NT2/D1 (cell line): ENCODE measurements at regions not wholly inside any gene's neighbourhood (a gene's known extent, or its start where the extent isn't known, plus 50 kb on each side); places are given as distances from the start of the nearest gene placed in this dataset.

Experiments used
- DNase-seq: peaks from one replicate; pipeline ENCODE4 v3.0.0-alpha.2; 2011; ENCODE audit warnings: low read depth, low spot score
- H3K27me3 ChIP-seq: 2 replicates; pipeline ENCODE4 v1.6.0; 2011; ENCODE audit warnings: mild to moderate bottlenecking; ENCODE audit not compliant: insufficient read length, insufficient read depth
- H3K36me3 ChIP-seq: 2 replicates; pipeline ENCODE4 v1.6.1; 2011; ENCODE audit warnings: mild to moderate bottlenecking, low read length, mixed read lengths; ENCODE audit not compliant: insufficient read depth, insufficient read length
- H3K4me1 ChIP-seq: 2 replicates; pipeline ENCODE4 v1.5.1; 2011; ENCODE audit not compliant: insufficient read depth, insufficient read length
- H3K4me3 ChIP-seq: 2 replicates; pipeline ENCODE4 v1.5.1; 2011; ENCODE audit warnings: low read depth; ENCODE audit not compliant: insufficient read length
- H3K9ac ChIP-seq: 2 replicates; pipeline ENCODE4 v1.6.0; 2011; ENCODE audit warnings: low read depth; ENCODE audit not compliant: insufficient read length
- H3K9me3 ChIP-seq: 2 replicates; pipeline ENCODE4 v1.5.1; 2011; ENCODE audit warnings: mild to moderate bottlenecking, low read length; ENCODE audit not compliant: insufficient read depth
- SUZ12 ChIP-seq: IDR thresholded peaks from 2 replicates; pipeline ENCODE4 v1.6.1; 2011; ENCODE audit not compliant: insufficient read length, insufficient read depth; ENCODE audit errors: extremely low read depth
- YY1 ChIP-seq: IDR thresholded peaks from 2 replicates; pipeline ENCODE4 v1.6.1; 2011; ENCODE audit not compliant: insufficient read length, insufficient read depth
- ZNF274 ChIP-seq: IDR thresholded peaks from 2 replicates; pipeline ENCODE4 v1.6.1; 2011; ENCODE audit warnings: mild to moderate bottlenecking, low read depth, low read length

- H3K27me3 ChIP-seq = no peaks in the 10 kb centered on the region
- TF ChIP-seq YY1 = no peak
- no peak for TF ChIP-seq ZNF274
- TF ChIP-seq SUZ12 = no peak
- H3K9ac ChIP-seq = no peak overlapping the region
- no peak overlapping the region for H3K4me3 ChIP-seq
- DNase-seq = no peak
- H3K4me1 ChIP-seq = peaks cover 3% of the 10 kb centered on the region
- no peaks in the 10 kb centered on the region for H3K36me3 ChIP-seq
- no peaks in the 10 kb centered on the region for H3K9me3 ChIP-seq
Observed at GRCh38 chr6:137750297-137750696, 116.8 kb upstream of the TNFAIP3 start.

GRCh38 chr6:137751768-137752560, 115.1 kb upstream of the TNFAIP3 start:
- Histone ChIP-seq H3K27me3 (no peaks in the 10 kb centered on the region), H3K36me3 (no peaks in the 10 kb centered on the region), H3K4me3 (no peak overlapping the region), H3K4me1 (peaks cover 3% of the 10 kb centered on the region), H3K9me3 (no peaks in the 10 kb centered on the region), H3K9ac (no peak overlapping the region)
- no peak for TF ChIP-seq SUZ12
- no peak for TF ChIP-seq YY1
- no peak for TF ChIP-seq ZNF274
- DNase-seq = no peak

- Histone ChIP-seq H3K4me3 (no peak overlapping the region), H3K9ac (no peak overlapping the region)
Observed at GRCh38 chr6:137754366-137754765, 112.7 kb upstream of the TNFAIP3 start.

DNA sequence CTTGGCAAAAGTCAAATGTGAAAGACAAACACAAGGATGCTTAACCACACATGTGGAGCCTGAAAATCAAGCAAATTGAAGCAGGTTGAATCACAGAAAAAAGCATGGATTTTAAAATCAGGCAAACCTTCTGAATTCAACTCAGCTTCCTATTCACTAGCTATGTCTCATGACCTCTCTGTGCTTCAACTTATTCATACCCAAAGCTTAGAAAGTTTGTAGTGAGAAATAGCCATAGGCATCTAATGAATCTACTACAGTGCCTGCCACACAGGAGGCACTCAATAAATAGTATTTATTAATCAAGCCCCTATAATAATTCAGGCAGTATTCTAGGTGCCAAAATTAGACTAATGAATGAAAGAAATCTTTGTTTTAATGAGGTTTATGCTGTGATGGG, 112.2 kb upstream of the TNFAIP3 start:
- H3K27me3 ChIP-seq = no peaks in the 10 kb centered on the region
- H3K9ac ChIP-seq = no peak overlapping the region
- no peak for TF ChIP-seq SUZ12
- no peak for TF ChIP-seq ZNF274
- no peak for TF ChIP-seq YY1
- no peaks in the 10 kb centered on the region for H3K36me3 ChIP-seq
- peaks cover 3% of the 10 kb centered on the region for H3K4me1 ChIP-seq
- H3K4me3 ChIP-seq = no peak overlapping the region
- H3K9me3 ChIP-seq = no peaks in the 10 kb centered on the region
- DNase-seq = no peak

More at GRCh38 chr6:137754366-137754765, 112.7 kb upstream of the TNFAIP3 start:
- H3K4me1 ChIP-seq = peaks cover 3% of the 10 kb centered on the region
- no peak for TF ChIP-seq ZNF274
- no peak for TF ChIP-seq YY1
- TF ChIP-seq SUZ12 = no peak
- no peaks in the 10 kb centered on the region for H3K27me3 ChIP-seq
- no peak for DNase-seq
- no peaks in the 10 kb centered on the region for H3K36me3 ChIP-seq
- no peaks in the 10 kb centered on the region for H3K9me3 ChIP-seq

DNA sequence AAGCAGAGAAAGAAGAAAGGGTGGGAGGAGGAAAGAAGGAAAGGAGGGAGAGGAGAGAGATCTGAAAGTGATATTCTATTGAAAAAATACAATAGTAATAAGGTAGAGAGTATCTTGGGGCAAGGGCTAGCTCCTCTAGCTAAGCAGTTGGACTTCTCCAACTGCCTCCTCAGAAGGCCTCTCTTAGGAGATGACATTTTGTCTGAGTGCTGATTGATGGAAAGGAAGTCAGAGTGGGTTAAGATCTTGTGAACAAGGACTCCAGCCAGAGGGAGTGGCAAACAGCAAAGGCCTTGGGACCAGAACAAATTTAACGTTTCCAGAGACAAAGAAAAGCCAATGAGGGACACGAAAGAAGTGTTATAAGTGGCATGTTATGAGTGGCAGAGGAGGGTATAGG, 111.8 kb upstream of the TNFAIP3 start:
- Histone ChIP-seq H3K9me3 (no peaks in the 10 kb centered on the region), H3K4me1 (peaks cover 3% of the 10 kb centered on the region), H3K27me3 (no peaks in the 10 kb centered on the region), H3K4me3 (no peak overlapping the region), H3K36me3 (no peaks in the 10 kb centered on the region), H3K9ac (no peak overlapping the region)
- no peak for DNase-seq
- no peak for TF ChIP-seq ZNF274

- TF ChIP-seq YY1 (no peak), ZNF274 (no peak), SUZ12 (no peak)
- no peaks in the 10 kb centered on the region for H3K27me3 ChIP-seq
- H3K4me3 ChIP-seq = no peak overlapping the region
- no peaks in the 10 kb centered on the region for H3K9me3 ChIP-seq
- H3K4me1 ChIP-seq = peaks cover 3% of the 10 kb centered on the region
- H3K36me3 ChIP-seq = no peaks in the 10 kb centered on the region
- no peak overlapping the region for H3K9ac ChIP-seq
- no peak for DNase-seq
Observed at GRCh38 chr6:137756788-137757187, 110.3 kb upstream of the TNFAIP3 start.

DNA sequence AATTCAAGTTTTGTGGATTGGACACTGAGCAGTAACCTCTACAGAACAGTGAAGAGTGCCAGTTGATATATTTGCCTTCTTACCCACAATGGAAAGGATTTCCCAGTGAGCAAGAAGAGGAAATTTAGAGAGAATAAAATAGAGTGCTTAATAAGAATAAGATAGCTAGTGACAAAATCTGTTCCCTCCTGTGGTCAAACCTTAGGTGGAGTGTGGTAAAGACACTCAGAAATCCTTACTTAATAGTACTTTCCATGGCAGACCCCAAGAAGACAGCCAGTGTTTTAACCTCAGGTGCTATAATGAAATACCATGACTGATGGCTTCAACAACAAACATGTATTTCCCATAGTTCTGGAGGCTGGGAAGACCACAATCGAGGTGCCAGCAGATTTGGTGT, 108.4 kb upstream of the TNFAIP3 start:
- Histone ChIP-seq H3K27me3 (no peaks in the 10 kb centered on the region), H3K4me1 (no peaks in the 10 kb centered on the region), H3K9me3 (no peaks in the 10 kb centered on the region), H3K9ac (no peak overlapping the region), H3K36me3 (no peaks in the 10 kb centered on the region), H3K4me3 (no peak overlapping the region)
- TF ChIP-seq SUZ12 (no peak), ZNF274 (no peak), YY1 (no peak)
- no peak for DNase-seq
